Epithelial cell of esophagus (primary cell): ENCODE measurements at regions not wholly inside any gene's neighbourhood (a gene's known extent, or its start where the extent isn't known, plus 50 kb on each side); places are given as distances from the start of the nearest gene placed in this dataset.

Experiments used
- DNase-seq: peaks from one replicate; pipeline ENCODE4 v3.0.0; 2010; ENCODE audit warnings: low read depth
- H3K4me3 ChIP-seq: 2 replicates; pipeline ENCODE4 v1.5.1; 2011; ENCODE audit warnings: mild to moderate bottlenecking, low read length, control low read depth
- CTCF ChIP-seq: IDR thresholded peaks from 2 replicates; pipeline ENCODE4 v1.5.1; 2011; ENCODE audit warnings: low read depth, mild to moderate bottlenecking, low read length, control low read depth, inconsistent platforms; ENCODE audit not compliant: insufficient read depth; ENCODE audit errors: missing control alignments

GRCh38 chr15:25051399-25052154 is 96.8 kb downstream of the SNRPN start:
- TF ChIP-seq CTCF, result no peak
- no peak for DNase-seq
- H3K4me3 ChIP-seq, result no peak overlapping the region

GRCh38 chr15:25052191-25052999 is 97.6 kb downstream of the SNRPN start:
- TF ChIP-seq CTCF, result no peak
- H3K4me3 ChIP-seq, result no peak overlapping the region
- no peak for DNase-seq

GRCh38 chr15:25053000-25053815 is 98.4 kb downstream of the SNRPN start:
- H3K4me3 ChIP-seq, result no peak overlapping the region
- no peak for TF ChIP-seq CTCF
- DNase-seq, result no peak

- no peak overlapping the region for H3K4me3 ChIP-seq
- TF ChIP-seq CTCF, result no peak
- DNase-seq, result no peak
These were observed 99.5 kb downstream of the SNRPN start for GRCh38 chr15:25054329-25054728.

- DNase-seq, result no peak
- no peak overlapping the region for H3K4me3 ChIP-seq
- no peak for TF ChIP-seq CTCF
These were observed 100.2 kb downstream of the SNRPN start for GRCh38 chr15:25054943-25055342.

- DNase-seq, result no peak
- no peak for TF ChIP-seq CTCF
- H3K4me3 ChIP-seq, result no peak overlapping the region
These were observed 100.7 kb downstream of the SNRPN start for GRCh38 chr15:25055356-25056068.
